ENCODE measurements at regions not wholly inside any gene's neighbourhood (a gene's known extent, or its start where the extent isn't known, plus 50 kb on each side); places are given as distances from the start of the nearest gene placed in this dataset.

DNA sequence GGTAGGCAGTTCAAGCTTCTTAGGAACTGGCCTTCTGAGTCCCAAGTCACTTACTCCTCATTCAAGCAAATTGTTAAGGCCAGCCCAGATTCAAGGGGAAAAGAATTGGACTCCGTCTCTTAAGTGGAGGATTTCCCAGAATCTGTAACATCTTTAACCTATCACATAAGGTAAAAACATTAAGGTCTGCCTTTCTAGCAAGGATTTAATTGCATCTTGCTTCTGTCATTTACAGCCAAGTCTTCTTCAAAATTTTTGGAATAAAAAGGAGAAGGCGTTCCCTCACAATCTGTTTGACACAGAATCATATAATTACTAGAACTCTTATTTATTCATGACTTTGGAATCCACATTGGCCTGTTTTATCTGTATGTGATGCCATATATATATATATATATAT, 56.5 kb upstream of the ADORA2B start:
- H3K4me3 ChIP-seq (ENCODE audit: low read depth, low read length): no peak overlapping the region
- TF ChIP-seq, protein P1, sequence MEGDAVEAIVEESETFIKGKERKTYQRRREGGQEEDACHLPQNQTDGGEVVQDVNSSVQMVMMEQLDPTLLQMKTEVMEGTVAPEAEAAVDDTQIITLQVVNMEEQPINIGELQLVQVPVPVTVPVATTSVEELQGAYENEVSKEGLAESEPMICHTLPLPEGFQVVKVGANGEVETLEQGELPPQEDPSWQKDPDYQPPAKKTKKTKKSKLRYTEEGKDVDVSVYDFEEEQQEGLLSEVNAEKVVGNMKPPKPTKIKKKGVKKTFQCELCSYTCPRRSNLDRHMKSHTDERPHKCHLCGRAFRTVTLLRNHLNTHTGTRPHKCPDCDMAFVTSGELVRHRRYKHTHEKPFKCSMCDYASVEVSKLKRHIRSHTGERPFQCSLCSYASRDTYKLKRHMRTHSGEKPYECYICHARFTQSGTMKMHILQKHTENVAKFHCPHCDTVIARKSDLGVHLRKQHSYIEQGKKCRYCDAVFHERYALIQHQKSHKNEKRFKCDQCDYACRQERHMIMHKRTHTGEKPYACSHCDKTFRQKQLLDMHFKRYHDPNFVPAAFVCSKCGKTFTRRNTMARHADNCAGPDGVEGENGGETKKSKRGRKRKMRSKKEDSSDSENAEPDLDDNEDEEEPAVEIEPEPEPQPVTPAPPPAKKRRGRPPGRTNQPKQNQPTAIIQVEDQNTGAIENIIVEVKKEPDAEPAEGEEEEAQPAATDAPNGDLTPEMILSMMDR (conservative IDR thresholded peaks at IDR 0.05; ENCODE audit: low read depth, low read length): no peak
- DNase-seq (ENCODE audit: low read depth): no peak

DNA sequence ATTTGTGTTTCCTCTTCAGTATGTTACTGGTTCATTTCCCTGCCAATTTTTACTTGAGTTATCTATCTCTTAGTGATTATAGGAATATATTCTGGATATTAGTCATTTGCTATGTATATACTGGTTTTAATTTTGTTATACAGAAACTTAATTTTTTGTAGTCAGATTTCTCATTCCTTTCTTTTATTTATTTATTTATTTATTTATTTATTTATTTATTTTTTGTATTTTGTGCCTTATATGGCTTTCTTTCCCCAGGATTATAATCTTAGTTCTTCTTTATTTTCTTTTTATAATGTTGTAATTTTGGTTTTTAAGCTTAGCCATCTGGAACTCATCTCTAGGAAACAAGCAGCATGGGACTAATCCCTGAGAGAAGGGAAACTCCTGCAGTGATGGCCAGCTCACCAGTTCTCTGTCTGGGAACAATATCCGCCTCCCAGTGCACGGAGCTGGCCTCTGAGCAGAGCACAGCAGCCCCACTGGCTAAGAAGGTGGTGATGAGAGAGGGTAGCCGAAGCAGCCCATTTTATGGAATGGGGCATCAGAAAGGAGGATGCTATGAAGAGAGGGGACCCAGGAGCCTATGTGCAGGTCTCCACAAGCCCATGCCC, 54.5 kb upstream of the ADORA2B start:
- H3K4me3 ChIP-seq (ENCODE audit: low read depth, low read length): no peak overlapping the region
- TF ChIP-seq, protein P1 (conservative IDR thresholded peaks at IDR 0.05; ENCODE audit: low read depth, low read length): no peak
- DNase-seq (ENCODE audit: low read depth): no peak

DNA sequence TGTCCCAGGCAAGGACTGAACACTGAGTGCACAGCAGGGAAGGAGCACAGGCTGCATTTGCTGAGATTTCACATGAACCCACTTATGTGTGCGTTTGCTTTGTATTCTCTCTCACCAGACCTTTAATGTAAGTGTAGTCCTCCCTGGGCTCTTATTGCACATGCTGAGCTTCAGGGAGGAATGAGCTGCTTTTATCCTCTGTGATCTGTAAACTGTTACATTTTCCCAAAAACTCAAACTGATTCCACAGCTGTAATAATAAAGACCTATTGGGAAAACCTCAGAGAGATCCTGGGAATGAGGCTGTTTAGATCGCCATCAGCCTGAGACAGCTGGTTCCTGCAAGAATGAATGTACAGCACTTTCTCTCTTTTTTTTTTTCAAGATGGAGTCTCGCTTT, 53.6 kb upstream of the ADORA2B start:
- TF ChIP-seq, protein P1 (conservative IDR thresholded peaks at IDR 0.05; ENCODE audit: low read depth, low read length): no peak
- DNase-seq (ENCODE audit: low read depth): peak; percentile 12

DNA sequence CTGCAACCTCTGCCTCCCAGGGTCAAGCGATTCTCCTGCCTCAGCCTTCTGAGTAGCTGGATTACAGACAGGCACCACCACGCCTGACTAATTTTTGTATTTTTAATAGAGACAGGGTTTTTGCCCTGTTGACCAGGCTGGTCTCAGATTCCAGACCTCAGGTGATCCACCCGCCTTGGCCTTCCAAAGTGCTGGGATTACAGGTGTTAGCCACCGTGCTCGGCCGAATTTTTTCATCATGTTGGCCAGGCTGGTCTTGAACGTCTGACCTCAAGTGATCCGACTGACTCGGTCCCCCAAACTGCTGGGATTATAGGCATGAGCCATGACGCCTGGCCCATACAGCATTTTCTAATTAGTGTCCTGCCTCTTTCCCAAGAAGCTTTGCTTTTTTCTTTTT, 52.7 kb upstream of the ADORA2B start:
- no peak for DNase-seq (ENCODE audit: low read depth)
- no peak overlapping the region for H3K4me3 ChIP-seq (ENCODE audit: low read depth, low read length)
- TF ChIP-seq, protein P1 (conservative IDR thresholded peaks at IDR 0.05; ENCODE audit: low read depth, low read length): no peak

More for the DNA sequence above, 53.6 kb upstream of the ADORA2B start:
- H3K4me3 ChIP-seq (ENCODE audit: low read depth, low read length): no peak overlapping the region

DNA sequence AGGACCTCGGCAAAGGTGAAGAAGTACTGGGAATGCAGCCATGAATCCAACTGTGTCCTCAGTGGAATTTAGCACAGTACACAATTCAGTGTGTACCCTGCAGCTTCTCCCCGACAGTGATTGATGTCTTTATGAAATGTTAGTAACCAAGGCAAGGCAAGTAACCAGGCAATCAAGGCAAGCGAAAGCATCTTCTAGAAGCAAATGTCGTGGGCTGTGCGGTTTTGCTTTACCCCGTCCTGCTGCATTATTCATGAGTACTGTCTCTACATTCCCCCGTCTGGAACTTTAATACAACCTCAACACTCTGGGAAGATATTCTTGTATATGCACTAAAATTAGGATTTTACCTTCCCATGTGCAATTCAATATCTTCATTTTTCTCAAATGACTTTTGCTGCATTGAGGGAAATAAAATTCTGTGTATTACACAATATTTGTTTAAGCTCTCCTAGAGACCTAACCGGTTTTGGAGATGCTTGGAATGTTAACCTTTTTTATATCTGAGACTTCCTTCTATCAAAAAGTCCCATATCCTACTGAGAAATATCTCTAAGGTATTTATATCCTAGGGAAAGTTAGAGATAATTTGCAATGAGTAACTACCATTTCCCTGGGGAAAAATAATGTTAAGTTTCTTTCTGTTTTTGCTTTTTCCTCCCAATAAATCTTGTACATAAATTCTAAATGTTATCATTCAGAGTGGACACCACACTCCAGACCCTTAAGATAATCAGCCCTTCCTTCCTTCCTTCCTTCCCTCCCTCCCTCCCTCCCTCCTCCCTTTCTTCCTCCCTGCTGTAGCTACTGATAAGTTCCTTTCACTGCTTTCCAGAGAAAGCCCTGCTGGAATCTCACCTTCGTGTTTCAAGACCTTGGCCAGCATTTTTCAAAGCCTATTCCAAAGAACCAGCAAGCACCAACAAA, 51.9 kb upstream of the ADORA2B start:
- DNase-seq (ENCODE audit: low read depth): peak; percentile 56
- TF ChIP-seq, protein P1 (conservative IDR thresholded peaks at IDR 0.05; ENCODE audit: low read depth, low read length): no peak
- H3K4me3 ChIP-seq (ENCODE audit: low read depth, low read length): no peak overlapping the region

DNA sequence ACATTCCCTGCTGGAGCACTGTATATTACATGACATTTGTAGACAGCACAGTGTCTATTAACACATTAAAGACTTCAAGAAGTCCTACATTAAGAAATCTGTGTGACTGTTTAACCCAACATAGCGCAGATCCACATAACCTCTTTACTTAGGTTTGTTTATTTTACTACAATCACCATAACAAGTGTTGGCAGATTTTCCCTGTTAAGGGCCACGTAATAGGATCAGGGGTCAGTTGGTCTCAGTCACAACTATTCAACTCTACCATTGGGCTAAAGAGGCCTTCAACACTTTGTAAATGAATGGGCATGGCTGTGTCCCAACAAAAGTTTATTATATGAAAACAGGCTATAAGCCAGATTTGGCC, 51.3 kb upstream of the ADORA2B start:
- no peak overlapping the region for H3K4me3 ChIP-seq (ENCODE audit: low read depth, low read length)
- TF ChIP-seq, protein P1 (conservative IDR thresholded peaks at IDR 0.05; ENCODE audit: low read depth, low read length): no peak
- DNase-seq (ENCODE audit: low read depth): peak; percentile 63
